ENCODE measurements at regions not wholly inside any gene's neighbourhood (a gene's known extent, or its start where the extent isn't known, plus 50 kb on each side); places are given as distances from the start of the nearest gene placed in this dataset.

GRCh38 chr13:97616385-97616784 lies 182.4 kb downstream of the RAP2A start:
- H3K9me3 ChIP-seq = no peaks in the 10 kb centered on the region
- no peaks in the 10 kb centered on the region for H3K36me3 ChIP-seq
- no peak for FAIRE-seq
- TF ChIP-seq CTCF (IDR thresholded peaks at IDR 0.05) = no peak
- DNase-seq = no peak
- ATAC-seq = no peak
- no peak overlapping the region for H3K4me3 ChIP-seq
- H3K27ac ChIP-seq = no peak overlapping the region
- no peaks in the 10 kb centered on the region for H3K27me3 ChIP-seq
- no peaks in the 10 kb centered on the region for H3K4me1 ChIP-seq
- intact Hi-C loops (cut with DNase I) = no loop called here

GRCh38 chr13:97621025-97621424 lies 187.1 kb downstream of the RAP2A start:
- Histone ChIP-seq H3K36me3 (no peaks in the 10 kb centered on the region), H3K27me3 (no peaks in the 10 kb centered on the region), H3K4me3 (no peak overlapping the region), H3K27ac (no peak overlapping the region), H3K9me3 (no peaks in the 10 kb centered on the region), H3K4me1 (no peaks in the 10 kb centered on the region)
- DNase-seq = no peak
- WGBS, 2 donors = 77 to 80% methylated on average over 15 of the region's 15 CpGs
- ATAC-seq = no peak
- no peak for FAIRE-seq
- intact Hi-C loops (cut with DNase I) = no loop called here
- TF ChIP-seq CTCF (IDR thresholded peaks at IDR 0.05) = no peak

- Histone ChIP-seq H3K27ac (no peak overlapping the region), H3K27me3 (no peaks in the 10 kb centered on the region), H3K4me3 (no peak overlapping the region), H3K36me3 (no peaks in the 10 kb centered on the region), H3K4me1 (no peaks in the 10 kb centered on the region), H3K9me3 (no peaks in the 10 kb centered on the region)
- FAIRE-seq (no peak), ATAC-seq (no peak), DNase-seq (no peak)
- no peak for TF ChIP-seq CTCF (IDR thresholded peaks at IDR 0.05)
- intact Hi-C loops (cut with DNase I) = no loop called here
- WGBS, 2 donors = 41 to 50% methylated on average over 10 of the region's 10 CpGs
These were observed 187.7 kb downstream of the RAP2A start for GRCh38 chr13:97621631-97622030.

GRCh38 chr13:97627566-97627965 lies 193.6 kb downstream of the RAP2A start:
- FAIRE-seq (no peak), ATAC-seq (peak in 3 of 4 donors; percentile 61 to 76 (median 75)), DNase-seq (peak in 3 of 6 donors; percentile 15 to 22 (median 15))
- no peaks in the 10 kb centered on the region for H3K36me3 ChIP-seq
- H3K27me3 ChIP-seq = no peaks in the 10 kb centered on the region
- no peak for TF ChIP-seq CTCF (IDR thresholded peaks at IDR 0.05)
- intact Hi-C loops (cut with DNase I) = no loop called here
- no peak overlapping the region for H3K4me3 ChIP-seq
- H3K4me1 ChIP-seq = no peaks in the 10 kb centered on the region
- WGBS, 2 donors = 13 to 30% methylated on average over 4 of the region's 4 CpGs
- H3K9me3 ChIP-seq = no peaks in the 10 kb centered on the region
- no peak overlapping the region for H3K27ac ChIP-seq

GRCh38 chr13:97629601-97630272 lies 195.8 kb downstream of the RAP2A start:
- no peak for TF ChIP-seq CTCF (IDR thresholded peaks at IDR 0.05)
- H3K9me3 ChIP-seq = no peaks in the 10 kb centered on the region
- no peaks in the 10 kb centered on the region for H3K36me3 ChIP-seq
- H3K4me3 ChIP-seq = no peak overlapping the region
- H3K4me1 ChIP-seq = no peaks in the 10 kb centered on the region
- no peaks in the 10 kb centered on the region for H3K27me3 ChIP-seq
- no peak for FAIRE-seq
- peak in 2 of 4 donors; percentile 85 to 89 for ATAC-seq
- no peak overlapping the region for H3K27ac ChIP-seq
- intact Hi-C loops (cut with DNase I) = no loop called here
- WGBS, 2 donors = 27 to 29% methylated on average over 6 of the region's 6 CpGs
- peak in 1 of 6 donors; percentile 12 for DNase-seq

Data from pancreas (tissue), 10 donors.